ENCODE measurements at regions not wholly inside any gene's neighbourhood (a gene's known extent, or its start where the extent isn't known, plus 50 kb on each side); places are given as distances from the start of the nearest gene placed in this dataset.
"Not testable (repeated sequence)": the region's sequence is repeated elsewhere in the genome, so short reads cannot be mapped to it uniquely, and the experiment has no call there.

GRCh38 chr9:111276431-111277128 lies 53.4 kb downstream of the OR2K2 start:
- DNase-seq (ENCODE audit: low read depth), result no peak

DNA sequence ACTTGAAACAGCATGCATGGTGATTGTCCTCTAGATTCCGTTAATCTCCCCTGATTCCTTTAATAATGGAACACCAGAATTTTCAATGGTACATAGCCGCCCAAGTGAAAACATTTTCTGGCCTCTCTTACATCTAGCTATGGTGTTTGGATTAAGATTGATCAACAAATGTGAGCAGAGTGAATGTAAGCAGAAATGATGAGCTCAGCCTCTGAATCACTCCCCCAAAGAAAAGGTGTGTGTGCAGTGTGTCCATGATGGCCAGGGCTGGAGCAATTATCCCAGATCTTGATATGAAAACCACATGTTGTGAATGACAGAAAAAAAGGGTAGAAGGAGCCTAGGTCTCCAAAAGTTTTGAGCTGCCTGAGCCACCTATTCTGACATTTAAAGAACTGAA lies 55.3 kb downstream of the OR2K2 start:
- no peak for DNase-seq (ENCODE audit: low read depth)

GRCh38 chr9:111272581-111272980 lies 57.4 kb downstream of the OR2K2 start:
- no peak for DNase-seq (ENCODE audit: low read depth)

- DNase-seq (ENCODE audit: low read depth), result peak; percentile 35
These were observed 58.4 kb downstream of the OR2K2 start for GRCh38 chr9:111271481-111272080.

GRCh38 chr9:111271047-111271446 lies 59.0 kb downstream of the OR2K2 start:
- no peak for DNase-seq (ENCODE audit: low read depth)

GRCh38 chr9:111266024-111266423 lies 64.0 kb downstream of the OR2K2 start:
- DNase-seq (ENCODE audit: low read depth), result not testable (repeated sequence)

DNA sequence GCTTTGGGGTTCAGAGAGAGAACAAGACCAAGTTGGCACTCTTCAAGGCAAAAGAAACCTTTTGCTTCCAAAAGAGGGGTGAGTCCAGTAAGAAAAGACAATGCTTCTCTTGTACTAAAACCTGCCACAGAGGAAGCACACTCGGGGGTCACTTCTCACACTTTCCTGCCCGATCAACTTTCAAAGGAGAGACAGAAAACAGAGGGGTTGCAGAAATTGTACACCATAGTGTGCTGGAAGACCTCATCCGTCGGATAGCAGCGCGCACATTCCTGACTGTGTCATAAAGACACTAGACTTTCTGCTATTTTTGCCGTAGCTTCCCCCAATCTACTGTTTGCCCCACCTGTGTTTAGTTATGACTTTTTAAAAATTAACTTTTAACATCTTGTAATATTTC lies 66.9 kb downstream of the OR2K2 start:
- no peak for DNase-seq (ENCODE audit: low read depth)

GRCh38 chr9:111258875-111259271 lies 71.2 kb downstream of the OR2K2 start:
- no peak for DNase-seq (ENCODE audit: low read depth)

GRCh38 chr9:111258209-111258874 lies 71.7 kb downstream of the OR2K2 start:
- DNase-seq (ENCODE audit: low read depth), result no peak

- DNase-seq (ENCODE audit: low read depth), result no peak
These were observed 76.1 kb downstream of the OR2K2 start for GRCh38 chr9:111253742-111254437.

- DNase-seq (ENCODE audit: low read depth), result no peak
These were observed 78.9 kb downstream of the OR2K2 start for GRCh38 chr9:111250875-111251842.

- DNase-seq (ENCODE audit: low read depth), result no peak
These were observed 92.6 kb downstream of the OR2K2 start for GRCh38 chr9:111237447-111237846.

GRCh38 chr9:111236332-111236731 lies 93.7 kb downstream of the OR2K2 start:
- no peak for DNase-seq (ENCODE audit: low read depth)

DNA sequence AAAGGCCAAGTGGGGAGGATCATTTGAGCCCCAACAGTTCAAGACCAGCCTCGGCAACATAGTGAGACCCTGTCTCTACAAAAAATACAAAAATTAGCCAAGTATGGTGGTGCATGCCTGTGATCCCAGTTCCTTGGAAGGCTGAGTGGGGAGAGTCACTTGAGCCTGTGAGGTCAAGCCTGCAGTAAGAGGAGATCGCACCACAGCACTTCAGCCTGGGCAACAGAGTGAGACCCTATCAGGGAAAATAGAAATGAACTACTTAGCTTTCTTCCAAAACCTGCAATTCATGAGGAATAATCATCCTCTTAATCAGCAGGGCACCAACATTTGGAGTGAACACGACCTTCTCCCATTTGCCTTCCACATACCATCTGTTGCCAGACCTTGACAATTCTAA lies 96.1 kb downstream of the OR2K2 start:
- DNase-seq (ENCODE audit: low read depth), result no peak

DNA sequence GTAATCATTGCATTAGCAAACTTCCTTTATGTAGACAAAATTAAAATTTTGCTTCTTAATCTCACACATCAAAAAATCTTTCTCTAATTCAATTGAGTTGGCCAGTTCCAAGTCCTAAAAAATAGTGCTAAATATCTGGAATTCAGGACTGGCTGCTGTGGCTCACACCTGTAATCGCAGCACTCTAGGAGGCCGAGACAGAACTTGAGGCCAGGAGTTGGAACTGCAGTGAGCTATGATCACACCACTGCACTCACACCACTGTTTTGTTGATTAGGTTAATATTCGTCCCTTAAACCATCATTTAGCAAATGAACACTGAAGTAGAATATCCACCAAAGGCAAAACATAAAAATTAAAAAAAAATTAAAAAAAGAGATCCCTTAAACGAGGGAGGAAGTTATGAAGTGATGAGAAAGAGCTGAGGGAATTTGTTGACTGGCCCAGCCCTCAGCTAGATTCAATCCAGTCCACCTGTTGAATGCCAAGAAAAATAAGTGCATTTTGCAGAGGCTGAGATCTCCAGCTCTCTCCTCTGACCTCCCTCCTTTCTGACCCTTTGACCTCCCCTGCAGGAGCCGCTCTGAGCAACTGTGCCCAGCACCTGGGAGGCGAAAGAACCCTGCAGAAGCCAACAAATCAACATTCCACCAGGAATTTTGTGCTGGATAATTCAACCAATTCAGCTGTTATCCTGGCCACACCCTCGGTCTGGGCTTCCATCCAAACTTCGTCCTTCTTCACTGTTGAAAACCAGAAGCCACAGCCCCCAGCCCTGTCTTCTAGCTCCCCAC lies 96.8 kb downstream of the OR2K2 start:
- DNase-seq (ENCODE audit: low read depth), result no peak

DNA sequence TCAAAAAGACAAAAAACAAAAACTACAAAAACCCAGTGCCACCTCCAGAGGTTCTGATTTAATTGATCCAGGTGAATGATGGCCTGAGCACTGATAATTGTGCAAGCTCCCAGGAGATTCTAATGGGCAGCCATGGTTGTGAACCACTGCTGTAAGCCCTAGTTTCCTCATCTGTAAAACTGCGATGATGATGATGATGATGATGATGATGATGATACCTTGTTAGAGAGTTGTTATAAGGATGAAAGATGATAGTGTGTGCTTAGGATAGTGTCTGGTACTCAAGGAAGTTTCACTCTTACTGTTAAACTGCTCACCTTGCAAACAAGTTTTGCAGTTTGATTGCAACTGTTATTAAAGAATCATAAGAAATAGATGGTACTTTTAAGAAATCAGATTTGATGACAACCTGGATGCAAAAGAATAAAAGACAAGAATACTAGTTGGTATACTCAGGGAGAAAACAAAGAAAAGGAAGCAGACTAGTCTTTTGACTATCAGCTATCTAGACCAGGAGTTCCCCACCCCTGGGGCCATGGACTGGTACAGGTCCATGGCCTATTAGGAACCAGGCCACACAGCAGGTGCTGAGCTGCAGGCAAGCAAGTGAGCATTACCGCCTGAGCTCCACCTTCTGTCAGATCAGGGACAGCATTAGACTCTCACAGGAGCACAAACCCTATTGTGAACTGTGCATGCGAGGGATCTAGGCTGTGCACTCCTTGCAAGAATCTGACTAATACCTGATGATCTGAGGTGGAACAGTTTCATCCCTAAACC lies 98.0 kb downstream of the OR2K2 start:
- DNase-seq (ENCODE audit: low read depth), result no peak

DNA sequence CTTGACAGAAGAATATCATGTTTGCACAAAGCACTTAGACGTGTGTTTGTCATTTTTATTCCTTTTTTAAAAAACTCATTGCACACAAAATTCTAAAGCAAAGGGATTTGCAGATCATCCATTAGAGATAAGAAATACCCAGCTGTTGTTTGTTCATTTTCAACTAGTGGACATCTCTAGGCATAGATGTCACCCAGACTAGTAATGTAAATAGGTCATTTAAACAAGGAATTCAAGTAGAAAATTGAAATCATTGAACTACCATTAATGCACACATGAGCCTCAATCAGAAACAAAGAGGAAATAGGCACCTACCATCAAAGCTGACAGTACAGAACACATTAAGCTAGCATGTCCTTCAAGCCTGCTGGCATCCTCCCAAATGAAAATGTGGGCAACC lies 107.3 kb downstream of the OR2K2 start:
- DNase-seq (ENCODE audit: low read depth), result no peak

DNA sequence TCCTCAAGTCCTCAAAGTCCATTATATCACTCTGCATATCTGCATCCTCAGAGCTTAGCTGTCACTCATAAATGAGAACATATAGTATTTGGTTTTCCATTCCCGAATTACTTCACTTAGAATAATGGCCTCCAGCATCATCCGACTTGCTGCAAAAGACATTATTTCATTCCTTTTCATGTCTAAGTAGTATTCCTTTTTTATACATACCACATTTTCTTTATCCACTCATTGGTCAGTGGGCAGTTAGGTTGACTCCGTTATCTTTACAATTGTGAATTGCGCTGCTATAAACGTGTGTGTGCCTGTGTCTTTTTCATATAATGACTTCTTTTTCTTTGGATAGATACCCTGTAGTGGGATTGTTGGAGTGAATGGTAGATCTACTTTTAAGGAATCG lies 117.2 kb downstream of the OR2K2 start:
- no peak for DNase-seq (ENCODE audit: low read depth)

GRCh38 chr9:111198936-111199335 lies 131.1 kb downstream of the OR2K2 start:
- DNase-seq (ENCODE audit: low read depth), result no peak

DNA sequence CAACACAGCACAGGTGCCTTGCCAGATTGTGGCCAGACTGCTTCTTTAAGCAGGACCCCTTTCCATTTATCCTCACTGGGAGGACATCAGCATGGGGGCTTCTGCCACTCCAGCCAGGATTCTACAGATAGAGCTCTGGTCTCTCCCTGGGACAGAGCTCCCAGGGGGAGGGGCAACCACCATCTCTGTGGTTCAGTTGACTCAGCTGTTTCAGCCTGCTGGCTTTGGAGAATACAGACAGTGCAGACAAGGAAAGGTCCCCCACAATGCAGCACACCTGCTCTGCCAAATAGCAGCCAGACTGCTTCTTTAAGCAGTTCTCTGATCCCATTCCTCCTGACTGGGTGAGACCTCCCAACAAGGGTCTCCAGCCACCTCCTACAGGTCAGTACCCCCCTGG lies 132.8 kb downstream of the OR2K2 start:
- no peak for DNase-seq (ENCODE audit: low read depth)
